Ammon's horn (tissue), 1 donor: ENCODE measurements at regions not wholly inside any gene's neighbourhood (a gene's known extent, or its start where the extent isn't known, plus 50 kb on each side); places are given as distances from the start of the nearest gene placed in this dataset.
"Not testable (repeated sequence)": the region's sequence is repeated elsewhere in the genome, so short reads cannot be mapped to it uniquely, and the experiment has no call there.

Source experiments
- DNase-seq: peaks from one replicate; pipeline ENCODE4 v3.0.0-alpha.2; 2016; ENCODE audit warnings: low spot score

- no peak for DNase-seq
Observed at GRCh38 chr2:215535741-215536140, 99.9 kb upstream of the FN1 start.

DNA sequence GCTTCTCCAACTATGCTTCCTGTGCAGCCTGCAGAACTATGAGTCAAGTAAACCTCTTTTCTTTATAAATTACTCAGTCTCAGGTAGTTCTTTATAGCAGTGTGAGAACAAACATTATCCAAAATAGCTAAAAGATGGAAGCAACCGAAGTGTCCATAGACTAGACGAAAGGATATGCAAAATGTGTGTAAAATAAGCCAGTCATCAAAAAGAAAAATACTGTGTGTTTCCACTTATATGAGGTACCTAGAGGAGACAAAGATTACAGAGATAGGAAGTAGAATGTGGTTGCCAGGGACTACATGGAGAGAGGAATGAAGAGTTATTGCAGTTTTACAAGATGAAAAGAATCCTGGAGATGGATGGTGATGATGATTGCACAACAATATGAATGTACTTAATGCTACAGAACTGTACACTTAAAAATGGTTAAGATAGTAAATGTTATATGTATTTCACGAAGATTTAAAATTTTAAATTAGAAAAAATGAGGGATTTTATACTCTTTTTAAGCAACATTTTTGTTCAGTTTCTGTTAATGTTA is 99.3 kb upstream of the FN1 start:
- no peak for DNase-seq

DNA sequence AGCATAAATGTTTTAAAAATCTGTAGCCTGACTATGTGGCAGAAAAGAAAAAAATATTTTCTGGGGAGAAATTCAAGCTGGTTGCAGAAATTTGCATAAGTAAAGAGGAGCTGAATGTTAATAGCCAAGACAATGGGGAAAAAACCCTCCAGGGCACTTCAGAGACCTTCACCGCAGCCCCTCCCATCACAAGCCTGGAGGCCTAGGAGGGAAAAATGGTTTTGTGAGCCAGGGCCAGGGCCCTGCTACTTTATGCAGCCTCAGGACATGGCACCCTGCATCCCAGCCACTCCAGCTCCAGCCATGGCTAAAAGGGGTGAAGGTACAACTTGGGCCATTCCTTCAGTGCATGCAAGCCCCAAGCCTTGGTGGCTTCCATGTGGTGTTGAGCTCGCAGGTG is 97.8 kb upstream of the FN1 start:
- DNase-seq, result not testable (repeated sequence)

GRCh38 chr2:215532844-215533243 is 97.0 kb upstream of the FN1 start:
- no peak for DNase-seq

GRCh38 chr2:215531284-215531683 is 95.4 kb upstream of the FN1 start:
- DNase-seq, result no peak

GRCh38 chr2:215530191-215530968 is 94.5 kb upstream of the FN1 start:
- DNase-seq, result no peak

- no peak for DNase-seq
Observed at GRCh38 chr2:215529271-215529670, 93.4 kb upstream of the FN1 start.

DNA sequence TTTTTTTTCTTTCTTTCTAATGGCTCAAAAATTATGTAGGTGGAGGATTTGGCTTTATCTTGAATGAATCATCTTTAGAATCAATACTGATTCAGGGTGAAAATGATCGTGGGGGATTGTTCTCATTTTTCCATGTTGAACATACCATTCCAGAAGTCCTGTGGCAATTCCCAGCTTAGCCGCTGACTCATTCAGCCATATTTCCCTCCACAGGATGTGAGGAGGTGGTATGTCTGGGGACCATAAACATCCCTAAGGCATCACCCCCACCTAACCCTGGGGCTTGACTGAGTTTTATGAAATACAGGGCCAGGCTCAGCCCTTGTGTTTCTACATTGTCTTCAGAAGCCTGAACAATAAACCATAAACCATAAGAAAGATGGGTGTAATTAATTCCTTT is 92.7 kb upstream of the FN1 start:
- no peak for DNase-seq

DNA sequence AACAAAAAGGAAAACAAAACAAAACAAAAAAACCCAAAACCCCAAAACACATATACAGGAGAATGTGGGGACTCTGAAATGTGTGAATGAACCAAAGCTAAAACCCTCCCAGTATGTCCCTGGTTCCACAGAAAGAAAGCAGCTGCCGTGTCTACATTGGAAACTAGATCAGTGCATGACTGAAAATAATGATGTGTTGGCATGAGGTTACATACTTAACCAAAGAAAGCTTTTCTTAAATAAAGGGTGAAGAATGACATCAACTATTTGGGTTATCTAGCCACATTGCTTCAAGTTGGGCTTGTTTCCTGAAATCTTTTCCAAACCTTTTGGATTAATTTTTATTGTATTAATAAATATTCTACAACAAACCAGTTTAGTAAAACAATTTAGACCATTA is 91.9 kb upstream of the FN1 start:
- no peak for DNase-seq

DNA sequence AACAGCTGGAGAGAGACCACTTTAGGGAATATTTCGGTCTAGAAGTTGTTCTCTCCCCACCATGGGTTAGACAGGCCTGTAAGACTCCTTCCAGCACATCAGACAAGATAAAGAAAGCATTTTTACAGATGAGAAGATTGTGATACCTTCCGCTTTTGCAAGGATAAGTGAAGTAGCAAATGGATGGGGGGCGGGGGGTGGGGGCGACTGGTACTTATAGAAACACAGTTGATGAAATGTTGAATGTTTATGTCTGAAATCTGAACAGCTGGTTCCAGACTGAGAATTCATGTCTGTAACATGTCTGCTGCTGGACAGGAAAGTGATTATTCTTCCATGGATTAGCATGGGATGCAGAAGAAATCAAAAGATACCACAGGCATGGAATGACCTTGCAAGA is 90.5 kb upstream of the FN1 start:
- no peak for DNase-seq

DNA sequence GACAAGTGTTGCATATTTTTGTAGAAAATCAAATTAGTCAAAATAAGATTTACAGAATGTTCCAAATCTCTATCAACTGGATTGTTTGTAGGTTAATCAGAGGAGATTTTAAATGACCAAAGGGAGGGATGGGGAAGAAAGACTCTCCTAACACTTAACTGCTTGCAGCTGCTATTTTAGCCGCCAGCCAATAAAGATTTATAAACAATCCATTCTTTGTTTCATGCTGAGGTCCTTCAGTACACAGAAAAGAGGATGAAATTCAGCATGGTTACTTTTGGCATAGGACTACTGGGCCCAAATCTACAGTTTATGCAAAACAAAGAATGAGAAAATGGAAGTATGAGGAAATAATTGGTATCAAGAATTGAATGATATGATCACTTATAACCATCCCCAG is 86.4 kb upstream of the FN1 start:
- DNase-seq, result peak; percentile 15

GRCh38 chr2:215521031-215521430 is 85.2 kb upstream of the FN1 start:
- peak; percentile 4 for DNase-seq

DNA sequence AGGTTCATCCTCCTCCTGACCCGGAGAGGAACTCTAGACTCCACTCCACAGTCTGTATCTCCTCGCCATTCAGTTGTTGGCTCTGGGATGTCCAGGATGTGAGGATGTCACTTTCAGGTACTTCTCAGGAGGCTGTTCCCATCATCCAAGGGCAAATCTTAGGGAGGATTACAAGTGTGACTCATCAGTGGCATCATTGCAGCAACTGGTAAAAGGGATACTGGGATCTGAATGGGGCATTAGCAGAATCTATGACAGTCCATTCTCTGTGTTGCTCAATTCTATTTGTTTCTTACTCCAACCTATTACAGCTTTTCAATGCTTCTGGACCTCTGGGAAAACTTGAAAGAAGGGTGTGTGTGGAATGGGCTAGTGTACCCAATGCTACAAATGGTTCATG is 81.5 kb upstream of the FN1 start:
- no peak for DNase-seq

DNA sequence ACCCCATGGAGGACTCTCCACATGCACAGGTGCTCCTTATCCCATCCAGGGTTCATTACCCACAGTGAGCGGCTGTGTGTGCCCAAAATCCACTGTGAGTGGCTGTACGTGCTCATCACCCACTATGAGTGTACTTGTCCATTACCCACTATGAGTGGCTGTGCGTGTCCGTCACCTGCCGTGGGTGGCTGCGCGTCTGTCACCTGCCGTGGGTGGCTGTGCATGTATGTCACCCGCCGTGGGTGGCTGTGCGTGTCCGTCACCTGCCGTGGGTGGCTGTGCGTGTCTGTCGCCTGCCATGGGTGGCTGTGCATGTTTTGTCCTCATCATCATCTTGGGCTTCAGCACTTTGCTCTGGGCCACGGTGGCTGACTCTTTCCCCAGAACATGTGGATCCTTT is 78.6 kb upstream of the FN1 start:
- no peak for DNase-seq

DNA sequence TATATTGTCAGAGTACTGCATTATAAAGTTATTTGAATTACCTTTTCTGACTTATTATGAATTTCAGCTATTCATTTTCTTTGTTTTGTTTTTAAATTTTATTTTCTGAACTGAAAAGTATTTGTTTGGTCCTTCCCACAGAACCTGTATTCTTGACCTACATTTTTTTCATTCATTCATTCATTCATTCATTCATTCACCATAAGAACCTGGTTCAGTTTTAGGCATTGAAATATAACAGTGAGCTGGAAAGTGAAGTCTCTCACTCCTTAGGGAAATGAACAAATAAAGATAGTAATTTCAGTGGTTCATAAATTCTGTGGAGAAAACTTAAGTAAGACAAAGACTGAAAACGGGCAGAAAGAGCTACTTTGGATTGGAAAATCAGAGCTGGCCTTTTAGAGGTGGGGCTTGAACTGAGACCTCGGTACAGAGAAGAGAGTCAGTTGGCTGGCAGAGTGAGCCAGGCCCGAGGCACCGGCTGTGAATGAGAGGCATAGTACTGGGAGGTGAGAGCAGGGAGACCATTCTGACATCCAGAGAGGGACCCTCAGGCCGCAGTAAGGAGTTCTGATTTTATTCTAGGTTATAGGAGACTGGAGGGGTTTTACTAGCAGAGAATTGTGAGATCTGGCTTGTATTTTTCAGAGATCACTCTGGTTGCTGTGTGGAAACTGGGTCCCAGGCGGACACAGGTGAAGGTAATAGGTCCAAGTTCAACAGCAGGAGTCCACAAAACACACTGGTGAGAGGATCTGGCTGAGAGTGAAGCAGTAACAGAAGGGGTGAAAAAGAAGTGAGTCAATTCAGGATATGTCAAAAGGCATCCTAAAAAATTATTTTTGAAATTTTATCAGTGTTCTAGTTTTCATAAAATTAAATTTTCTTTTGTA is 75.8 kb upstream of the FN1 start:
- no peak for DNase-seq

- no peak for DNase-seq
Observed at GRCh38 chr2:215507836-215508235, 72.0 kb upstream of the FN1 start.

DNA sequence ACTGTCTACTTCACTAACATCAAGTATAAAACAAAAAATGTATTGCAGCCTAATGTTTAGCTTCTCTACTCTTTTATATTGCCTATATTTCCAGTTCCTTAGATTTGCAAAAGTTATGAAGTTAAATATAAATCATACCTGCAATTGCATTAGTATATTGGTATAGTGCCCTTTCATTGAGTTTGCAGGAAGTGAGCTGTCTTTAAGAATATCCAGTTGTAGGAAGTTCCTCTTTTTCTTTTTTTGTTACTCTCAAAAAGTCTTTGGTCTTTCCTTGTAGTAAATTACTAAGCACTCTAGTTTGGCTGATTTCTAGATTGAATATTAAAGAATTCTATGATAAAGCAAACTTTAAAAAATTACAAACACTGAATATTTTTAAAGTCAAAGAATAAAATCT is 71.3 kb upstream of the FN1 start:
- no peak for DNase-seq

DNA sequence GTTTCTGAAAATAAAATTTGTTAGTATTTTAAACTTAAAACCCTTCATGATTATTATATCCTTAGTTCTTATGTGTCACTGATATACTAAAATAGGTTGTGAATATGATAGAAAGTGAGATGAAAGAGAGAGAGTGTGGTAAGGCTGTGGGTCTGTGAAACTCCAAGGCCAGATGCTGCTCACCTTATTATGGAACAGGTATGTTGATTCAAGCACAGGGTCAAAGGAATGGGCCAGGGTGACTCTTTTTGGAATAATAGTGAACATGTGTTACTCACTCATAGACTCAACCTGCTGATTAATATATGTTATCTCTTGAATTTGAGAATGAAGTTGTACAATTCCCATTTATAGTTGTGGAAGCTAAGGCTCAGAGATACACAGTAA is 70.7 kb upstream of the FN1 start:
- no peak for DNase-seq

DNA sequence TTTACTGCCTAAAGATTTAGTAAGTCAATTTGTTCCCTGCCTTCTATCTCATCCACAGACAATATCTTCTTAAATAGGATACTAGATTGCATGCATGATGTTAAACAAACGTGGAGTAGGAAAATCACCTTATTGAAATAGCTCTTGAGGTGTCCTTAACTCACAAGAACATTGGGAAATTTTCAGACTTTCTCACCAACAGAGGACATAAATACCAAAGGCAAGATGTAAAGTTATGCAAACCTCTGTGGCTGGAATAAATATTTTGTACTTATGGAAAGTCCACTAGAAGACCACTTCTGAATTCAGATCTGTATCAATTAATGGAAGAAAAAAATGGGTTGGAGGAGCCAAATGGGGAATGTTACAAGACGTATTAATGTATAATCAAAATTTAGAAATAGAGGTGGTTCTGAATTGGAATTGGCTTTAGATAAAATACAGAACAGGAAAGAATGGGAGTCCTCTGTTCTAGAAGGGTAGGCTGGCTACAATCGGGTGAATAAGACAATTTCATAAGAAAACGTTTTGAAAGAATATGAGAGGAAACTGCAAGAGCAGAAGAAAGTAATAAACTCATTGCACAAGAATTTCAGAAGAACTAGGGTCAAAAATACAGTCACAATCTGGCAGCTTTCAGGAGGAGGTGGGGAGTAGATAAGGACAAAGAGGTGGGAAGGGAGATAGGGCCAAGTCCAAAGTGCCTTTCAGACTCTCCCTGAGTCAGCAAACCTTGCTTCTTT is 69.3 kb upstream of the FN1 start:
- DNase-seq, result no peak

DNA sequence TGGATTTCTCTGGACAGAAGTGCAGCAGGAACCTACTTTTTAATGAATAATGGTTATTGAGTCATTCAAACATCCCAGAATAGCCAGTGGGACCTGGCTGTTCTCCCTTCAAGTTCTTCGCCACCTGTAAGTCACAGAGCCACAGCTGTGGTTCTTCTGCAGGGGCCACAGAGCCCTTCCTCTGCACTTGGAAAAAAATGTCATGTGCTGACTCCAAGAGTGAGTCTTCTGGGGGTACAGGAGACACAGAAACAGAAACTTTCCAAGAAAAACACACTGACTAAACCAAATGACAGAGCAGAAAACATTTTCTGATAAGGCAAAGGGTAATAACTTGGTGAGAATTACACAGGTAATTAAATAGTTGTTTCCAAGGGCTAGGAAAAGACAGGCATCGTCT is 68.7 kb upstream of the FN1 start:
- no peak for DNase-seq

DNA sequence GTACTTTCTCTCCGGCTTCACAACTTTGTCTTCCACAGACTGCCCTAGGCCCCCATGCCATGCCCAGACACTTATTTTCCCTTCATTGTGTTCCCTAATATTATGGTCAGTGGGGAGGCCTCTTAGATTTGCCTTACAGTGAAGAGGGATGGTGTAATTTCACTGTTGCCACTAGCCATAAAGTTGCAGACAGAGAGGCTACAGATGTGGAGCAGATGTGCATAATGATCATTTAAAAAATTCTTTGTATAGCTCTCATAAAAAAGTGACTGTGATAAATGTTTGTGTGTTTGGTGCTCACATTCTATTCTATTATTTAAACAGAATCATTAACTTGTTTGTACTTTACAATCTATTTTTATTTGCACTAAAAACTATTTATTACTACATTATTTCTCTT is 67.5 kb upstream of the FN1 start:
- no peak for DNase-seq

DNA sequence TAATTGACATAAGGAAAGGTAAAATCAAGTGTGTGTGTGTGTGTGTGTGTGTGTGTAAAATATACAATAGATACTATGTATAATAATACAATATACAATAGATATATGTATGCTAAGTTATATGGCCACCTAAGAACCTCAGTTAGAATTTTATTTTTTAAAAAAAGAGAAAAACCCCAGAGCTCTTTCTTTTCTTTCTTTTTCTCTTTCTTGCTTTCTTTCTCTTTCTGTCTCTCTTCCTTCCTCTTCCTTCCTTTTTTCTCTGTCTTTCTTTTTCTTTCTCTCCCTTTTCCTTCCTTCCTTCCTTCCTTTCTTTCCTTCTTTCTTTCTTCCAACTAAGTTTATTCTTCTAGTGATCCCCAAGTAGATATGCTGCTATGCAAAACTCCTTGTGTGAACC is 64.6 kb upstream of the FN1 start:
- no peak for DNase-seq

- DNase-seq, result no peak
Observed at GRCh38 chr2:215499331-215499730, 63.5 kb upstream of the FN1 start.
